GM18502 (cell line): ENCODE measurements at regions not wholly inside any gene's neighbourhood (a gene's known extent, or its start where the extent isn't known, plus 50 kb on each side); places are given as distances from the start of the nearest gene placed in this dataset.
A peak's percentile ranks its signal among the peaks of the same experiment; 100 is the strongest.

Experiments
- ATAC-seq: cut with Tn5 transposase; IDR thresholded peaks from one replicate; pipeline ENCODE4 v1.9.1; 2021; ENCODE audit warnings: mild to moderate bottlenecking; ENCODE audit not compliant: unreplicated experiment, poor library complexity

GRCh38 chr2:121860033-121860757 is 104.7 kb downstream of the TSN start:
- no peak for ATAC-seq

DNA sequence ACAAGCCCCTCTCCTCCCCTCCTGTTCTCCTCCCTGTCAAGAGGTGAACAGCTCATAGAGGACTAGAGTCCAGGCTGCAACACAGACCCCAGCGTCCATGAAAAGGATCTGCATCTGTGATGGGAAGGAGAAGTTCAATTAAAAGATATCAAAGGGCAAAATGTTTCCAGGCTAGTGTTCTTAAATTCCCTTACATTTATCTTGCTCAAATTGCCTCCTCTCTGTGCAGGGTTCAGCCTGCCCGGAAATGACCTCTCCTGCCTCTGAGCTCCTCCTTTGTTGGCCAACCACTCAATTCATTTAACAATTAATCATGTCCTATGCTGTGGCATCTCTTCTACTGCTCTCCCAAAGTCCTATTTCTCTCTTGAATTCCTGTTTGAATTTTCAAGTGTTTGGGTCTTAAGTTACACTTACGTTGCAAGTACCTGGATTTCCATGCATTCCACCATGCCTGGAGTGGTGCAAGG is 105.3 kb downstream of the TSN start:
- ATAC-seq: no peak

DNA sequence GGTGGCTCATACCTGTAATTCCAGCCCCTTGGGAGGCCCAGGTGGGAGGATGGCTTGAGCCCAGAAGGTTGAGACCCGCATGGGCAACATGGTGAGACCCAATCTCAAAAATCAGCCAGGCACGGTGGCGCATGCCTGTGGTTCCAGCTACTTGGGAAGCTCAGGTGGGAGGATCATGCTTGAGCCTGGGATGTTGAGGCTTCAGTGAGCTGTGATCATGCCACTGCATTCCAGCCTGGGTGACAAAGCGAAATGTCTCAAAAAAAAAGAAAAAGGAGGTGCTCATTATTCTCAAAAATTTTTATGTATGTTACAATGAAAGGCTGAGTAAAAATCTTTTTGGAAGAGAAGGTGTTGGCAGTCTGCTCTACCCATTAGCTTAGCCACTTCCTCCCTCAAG is 106.8 kb downstream of the TSN start:
- no peak for ATAC-seq

DNA sequence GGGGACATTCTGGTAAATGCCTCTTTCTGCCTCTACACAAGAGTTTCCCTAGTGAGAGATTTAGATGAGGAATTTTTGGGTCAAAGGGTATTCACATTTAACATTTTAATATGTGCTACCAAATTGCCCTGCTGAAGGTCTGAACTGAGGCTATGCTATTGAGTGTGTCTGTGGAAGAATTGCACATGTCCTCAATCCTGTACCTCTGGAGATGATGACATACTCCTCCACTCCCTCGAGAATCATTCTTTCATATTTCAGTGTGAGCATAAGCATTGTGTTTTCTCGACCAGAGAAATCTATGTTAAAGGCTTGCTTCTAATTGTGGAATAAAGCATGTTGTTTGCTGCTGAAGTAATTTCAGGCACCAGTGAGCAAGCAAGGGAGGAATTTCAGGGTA is 110.5 kb downstream of the TSN start:
- no peak for ATAC-seq

DNA sequence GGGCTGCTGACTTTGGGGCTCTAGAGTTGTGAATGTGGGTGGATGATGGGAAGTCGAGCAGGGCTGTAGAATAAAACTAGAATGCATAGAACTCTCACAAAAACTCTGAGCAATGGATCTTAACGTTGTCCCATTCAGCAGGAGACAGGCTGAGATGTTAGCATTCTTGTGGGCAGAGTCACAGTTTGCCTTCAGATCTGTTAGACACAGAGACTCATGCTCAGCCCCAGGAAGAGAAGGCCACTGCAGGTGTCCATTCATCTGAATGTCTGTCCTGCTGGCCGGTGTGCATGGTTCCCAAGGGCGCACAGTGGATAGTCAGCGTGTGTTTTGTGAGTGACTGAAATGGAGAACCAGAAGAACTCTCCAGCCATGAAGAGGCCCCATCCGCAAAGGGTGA is 111.3 kb downstream of the TSN start:
- ATAC-seq: no peak

- no peak for ATAC-seq
These were observed 113.2 kb downstream of the TSN start for GRCh38 chr2:121868652-121869051.

GRCh38 chr2:121869363-121869762 is 113.9 kb downstream of the TSN start:
- ATAC-seq: no peak

- no peak for ATAC-seq
These were observed 114.4 kb downstream of the TSN start for GRCh38 chr2:121869873-121870272.

DNA sequence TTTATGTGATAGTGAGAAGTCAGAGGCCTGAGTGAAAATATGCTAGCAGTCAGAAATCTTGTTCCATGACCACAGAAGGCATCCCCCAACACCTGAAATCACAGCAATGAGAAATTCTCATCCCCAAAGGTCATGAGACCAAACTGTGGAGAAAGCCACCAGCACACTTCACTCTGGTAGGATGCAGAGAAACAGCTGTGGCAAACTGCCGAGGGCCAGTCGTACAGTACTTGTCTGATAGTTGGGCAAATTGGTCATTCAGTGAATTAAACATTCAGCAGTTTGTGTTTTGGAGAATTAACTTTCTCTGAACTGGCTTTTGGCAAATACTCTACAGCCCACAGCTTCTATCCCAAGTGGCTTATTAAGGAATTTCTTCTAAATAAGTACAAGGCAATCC is 117.2 kb downstream of the TSN start:
- ATAC-seq: no peak

- ATAC-seq: no peak
These were observed 118.4 kb downstream of the TSN start for GRCh38 chr2:121873864-121874263.

GRCh38 chr2:121875585-121876185 is 120.2 kb downstream of the TSN start:
- ATAC-seq: no peak

- no peak for ATAC-seq
These were observed 121.9 kb downstream of the TSN start for GRCh38 chr2:121877366-121877765.

DNA sequence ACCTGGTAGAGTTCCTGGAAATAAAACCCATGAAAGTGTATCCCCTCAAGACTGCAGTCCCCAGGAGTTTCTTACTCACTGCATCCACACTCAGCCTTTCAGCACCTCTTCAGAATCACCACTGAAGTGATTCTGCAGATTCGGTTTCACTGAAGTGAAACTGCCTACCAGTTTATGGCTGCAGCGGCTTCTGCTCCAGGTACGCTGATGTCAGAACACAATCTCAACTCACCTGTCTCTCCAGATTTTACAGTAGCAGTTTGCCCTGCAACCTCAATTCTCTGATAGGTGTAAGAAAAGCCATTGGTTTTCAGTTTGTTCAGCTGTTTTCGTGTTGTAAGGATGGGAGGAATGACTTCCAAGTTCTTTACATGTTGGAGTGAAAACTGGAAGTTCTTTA is 124.8 kb downstream of the TSN start:
- ATAC-seq: no peak

- no peak for ATAC-seq
These were observed 125.6 kb downstream of the TSN start for GRCh38 chr2:121881038-121881437.

- no peak for ATAC-seq
These were observed 126.5 kb downstream of the TSN start for GRCh38 chr2:121881950-121882349.

DNA sequence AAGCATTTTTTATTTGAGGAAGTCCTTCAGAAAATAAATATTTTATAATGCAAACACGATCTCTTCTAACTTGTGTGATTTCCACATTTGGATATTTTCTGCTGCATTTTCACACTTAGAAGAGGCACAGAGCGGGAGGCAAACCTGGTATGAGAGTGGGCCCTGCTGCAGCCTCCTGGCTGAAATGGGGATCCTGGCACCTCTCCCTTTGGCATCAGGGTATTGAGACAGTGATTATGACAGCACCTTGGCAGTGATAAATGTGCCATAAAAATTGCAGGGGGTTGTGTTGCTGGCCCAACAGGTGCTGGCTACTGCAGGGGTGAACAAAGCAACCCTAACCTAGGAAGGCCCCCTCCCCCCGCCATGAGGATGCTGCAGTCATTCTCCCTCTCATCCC is 128.6 kb downstream of the TSN start:
- ATAC-seq: no peak

- ATAC-seq: no peak
These were observed 129.1 kb downstream of the TSN start for GRCh38 chr2:121884511-121884921.

- ATAC-seq: no peak
These were observed 130.6 kb downstream of the TSN start for GRCh38 chr2:121886059-121886458.

DNA sequence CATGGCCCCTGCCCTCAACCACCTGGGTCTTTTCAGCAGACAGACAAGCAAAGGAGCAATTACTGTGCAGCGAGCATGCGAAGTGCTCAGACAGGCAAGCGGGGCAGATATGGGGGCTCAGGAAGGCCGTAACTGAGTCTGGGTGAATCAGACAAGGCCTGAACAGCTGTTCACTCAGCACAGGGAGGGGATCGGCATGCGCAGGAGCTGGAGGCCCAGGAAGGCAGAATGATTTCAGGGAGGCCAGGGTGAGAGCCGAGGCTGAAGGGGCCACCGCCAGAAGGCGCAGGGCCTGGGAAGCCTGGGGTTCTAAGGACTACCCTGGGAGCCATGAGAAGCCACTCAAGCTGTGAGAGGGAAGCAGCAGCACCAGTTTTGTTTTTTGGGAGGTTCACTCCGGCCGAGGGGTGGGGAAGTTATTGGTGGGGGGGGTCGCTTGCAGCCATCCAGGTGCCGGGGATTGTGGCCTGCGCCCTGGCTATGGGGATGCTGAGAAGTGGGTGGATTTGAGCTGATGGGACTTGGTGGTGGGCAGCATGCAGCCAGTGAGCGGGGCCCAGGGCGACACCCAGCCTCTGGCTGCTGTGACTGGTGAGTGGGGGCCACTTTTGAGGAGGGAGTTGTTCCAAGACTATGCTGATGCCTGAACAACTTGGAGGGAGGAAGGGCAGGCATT is 132.2 kb downstream of the TSN start:
- ATAC-seq: peak; percentile 34

DNA sequence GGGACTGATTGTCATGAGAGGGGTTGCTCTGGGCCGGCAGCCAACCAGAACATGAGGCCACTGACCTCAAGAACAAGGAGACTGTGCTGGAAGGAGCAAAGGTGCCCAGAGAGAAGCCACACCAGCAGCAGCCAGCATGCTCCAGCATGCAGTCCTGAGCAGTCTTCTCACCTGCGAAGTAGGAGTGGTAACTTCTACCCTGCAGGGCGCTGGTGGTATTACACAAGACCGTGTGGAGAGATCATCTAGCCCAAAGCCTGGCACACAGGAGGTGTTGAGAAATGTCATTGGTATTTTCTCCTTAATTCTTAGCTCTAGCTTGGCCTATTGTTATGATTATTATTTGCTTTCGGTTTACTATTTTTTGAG is 132.7 kb downstream of the TSN start:
- peak; percentile 96 for ATAC-seq

DNA sequence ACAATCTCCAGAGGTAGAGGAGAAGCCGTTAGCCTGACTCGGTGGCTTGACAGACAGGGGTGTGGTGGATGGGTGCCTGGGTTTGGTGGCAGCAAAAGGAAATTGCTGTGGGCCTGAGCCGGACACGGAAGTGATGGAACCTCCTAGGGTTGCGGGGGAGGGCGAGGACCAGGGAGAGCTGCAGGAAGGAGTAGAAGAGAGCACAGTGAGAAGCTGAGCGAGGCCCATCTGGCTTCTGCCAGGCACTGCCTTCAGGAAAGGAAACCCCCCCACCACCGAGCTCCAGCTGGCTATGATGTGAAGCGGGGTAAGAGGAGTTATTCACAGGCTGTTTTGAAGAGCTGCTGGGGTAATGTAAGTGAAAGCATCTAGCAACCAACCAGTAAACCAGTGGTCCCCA is 134.6 kb downstream of the TSN start:
- no peak for ATAC-seq
